T-cell (primary cell): ENCODE measurements at regions not wholly inside any gene's neighbourhood (a gene's known extent, or its start where the extent isn't known, plus 50 kb on each side); places are given as distances from the start of the nearest gene placed in this dataset.

Experiments
- ATAC-seq, 4 experiments: fragments of 200-7000 bp in 3 of 4; fragments of 150-1000 bp in 1 of 4; cut with Tn5 transposase; replicated peaks in 1 of 4; 1 replicate in 3 of 4; 2 replicates in 1 of 4; pipeline ENCODE4 v1.10.0; 2021; ENCODE audit warnings: moderate library complexity in 3 of 4, mild to moderate bottlenecking in 2 of 4, moderate number of reproducible peaks in 1 of 4
- CTCF ChIA-PET, 2 donors: fragments of 300-600 bp; sonication (Branson Sonifier 250); formaldehyde crosslinking; loops; one replicate each; lab custom pipeline; 2022; ENCODE audit warnings: antibody characterized with exemption in 2 of 2; lab: Charles Lee
- POLR2A ChIA-PET, 2 donors: fragments of 300-600 bp; sonication (Branson Sonifier 250); formaldehyde crosslinking; loops; one replicate each; lab custom pipeline; 2022; ENCODE audit warnings: antibody characterized with exemption in 2 of 2; lab: Charles Lee
- DNase-seq, 35 experiments: peaks; one replicate each; pipeline versions ENCODE4 v3.0.0 to v3.0.0-alpha.2; 2013 to 2023
- H3K27ac ChIP-seq: one replicate; pipeline ENCODE4 v1.5.1; 2013; ENCODE audit warnings: low read length
- H3K27me3 ChIP-seq, 2 experiments: replicated peaks in 1 of 2; 1 replicate in 1 of 2; 2 replicates in 1 of 2; pipeline versions ENCODE4 v1.6.1 to v1.7.0; 2013; ENCODE audit warnings: low read length in 1 of 2, mixed read lengths in 1 of 2; ENCODE audit not compliant: control insufficient read depth in 2 of 2, insufficient read depth in 2 of 2; ENCODE audit errors: extremely low read depth in 1 of 2
- H3K36me3 ChIP-seq, 2 donors: 1 replicate in 1 of 2; 2 replicates in 1 of 2; pipeline versions ENCODE4 v1.6.1 to v1.7.0; 2013; ENCODE audit warnings: low read length in 1 of 2; ENCODE audit not compliant: control insufficient read depth in 2 of 2, insufficient read depth in 1 of 2; ENCODE audit errors: extremely low read depth in 1 of 2
- H3K4me1 ChIP-seq, 2 experiments: 1 replicate in 1 of 2; 2 replicates in 1 of 2; pipeline versions ENCODE4 v1.6.1 to v1.7.0; 2013; ENCODE audit warnings: low read length in 2 of 2, mixed read lengths in 1 of 2; ENCODE audit not compliant: insufficient read depth in 2 of 2, control insufficient read depth in 1 of 2; ENCODE audit errors: extremely low read depth in 1 of 2
- H3K4me3 ChIP-seq, 2 donors: 1 replicate in 1 of 2; 2 replicates in 1 of 2; pipeline versions ENCODE4 v1.5.1 to v1.7.0; 2013; ENCODE audit warnings: mild to moderate bottlenecking in 2 of 2, low read length in 1 of 2, moderate library complexity in 1 of 2; ENCODE audit not compliant: control insufficient read depth in 1 of 2; ENCODE audit errors: extremely low read depth in 1 of 2
- H3K9me3 ChIP-seq: 2 replicates; pipeline ENCODE4 v1.7.0; 2013
- H3K27ac Mint-ChIP-seq, 2 donors: one replicate each; pipeline ENCODE4 v1.8.0; 2020 to 2021; ENCODE audit warnings: mild to moderate bottlenecking in 2 of 2, mixed read lengths in 2 of 2
- H3K27me3 Mint-ChIP-seq, 2 donors: one replicate each; pipeline ENCODE4 v1.8.0; 2021 to 2022; ENCODE audit warnings: mixed read lengths in 2 of 2
- H3K36me3 Mint-ChIP-seq: one replicate; pipeline ENCODE4 v1.8.0; 2021; ENCODE audit warnings: mixed read lengths
- H3K4me1 Mint-ChIP-seq, 3 donors: one replicate each; pipeline ENCODE4 v1.8.0; 2020 to 2022; ENCODE audit warnings: mixed read lengths in 3 of 3, mild to moderate bottlenecking in 1 of 3
- H3K4me3 Mint-ChIP-seq, 3 donors: one replicate each; pipeline ENCODE4 v1.8.0; 2020 to 2022; ENCODE audit warnings: mild to moderate bottlenecking in 3 of 3, mixed read lengths in 3 of 3, moderate library complexity in 3 of 3
- H3K9me3 Mint-ChIP-seq, 3 donors: one replicate each; pipeline ENCODE4 v1.8.0; 2020 to 2022; ENCODE audit warnings: mixed read lengths in 3 of 3
- WGBS: methylation state at CpG from one replicate; pipeline ENCODE4 v1.1.5; 2013; ENCODE audit warnings: missing lambda C conversion rate; ENCODE audit not compliant: insufficient coverage; 5-methylcytosine and 5-hydroxymethylcytosine counted together

DNA sequence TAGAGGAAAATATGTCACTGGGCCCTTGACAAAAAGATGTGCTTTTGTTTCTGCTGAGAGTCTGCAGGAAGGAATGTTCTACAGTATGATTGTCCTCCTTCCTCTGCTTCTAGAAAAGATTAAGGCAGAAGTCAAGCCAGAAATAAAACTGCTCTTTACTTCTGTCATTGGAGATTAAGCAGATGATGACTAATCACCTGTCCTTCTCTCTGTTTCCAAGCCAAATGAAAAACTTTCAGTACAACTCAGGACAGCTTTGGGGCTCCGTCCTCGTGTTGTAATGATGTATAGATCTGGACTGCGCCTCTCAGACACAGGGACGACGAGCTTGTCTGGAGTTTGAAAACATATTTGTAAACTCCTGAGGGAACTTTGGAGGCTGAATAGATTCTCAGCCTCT, 159.3 kb downstream of the DYRK2 start:
- CTCF ChIA-PET = no interaction called here
- H3K36me3 Mint-ChIP-seq = no peaks in the 10 kb centered on the region
- no peaks in the 10 kb centered on the region for H3K9me3 ChIP-seq
- ATAC-seq (no peak), DNase-seq (no peak)
- peaks cover 6 to 27% of the 10 kb centered on the region in 2 experiments for H3K4me1 ChIP-seq
- H3K4me1 Mint-ChIP-seq = peaks cover 3 to 12% (median 8%) of the 10 kb centered on the region in 3 donors
- H3K4me3 Mint-ChIP-seq = no peak overlapping the region
- no peaks in the 10 kb centered on the region for H3K36me3 ChIP-seq
- no peaks in the 10 kb centered on the region for H3K27me3 ChIP-seq
- no peak overlapping the region for H3K27ac Mint-ChIP-seq
- POLR2A ChIA-PET = no interaction called here
- H3K27ac ChIP-seq = no peak overlapping the region
- H3K4me3 ChIP-seq = no peak overlapping the region
- no peaks in the 10 kb centered on the region for H3K9me3 Mint-ChIP-seq
- no CpG with 5 or more reads among the region's 5 CpGs for WGBS
- H3K27me3 Mint-ChIP-seq = no peaks in the 10 kb centered on the region

DNA sequence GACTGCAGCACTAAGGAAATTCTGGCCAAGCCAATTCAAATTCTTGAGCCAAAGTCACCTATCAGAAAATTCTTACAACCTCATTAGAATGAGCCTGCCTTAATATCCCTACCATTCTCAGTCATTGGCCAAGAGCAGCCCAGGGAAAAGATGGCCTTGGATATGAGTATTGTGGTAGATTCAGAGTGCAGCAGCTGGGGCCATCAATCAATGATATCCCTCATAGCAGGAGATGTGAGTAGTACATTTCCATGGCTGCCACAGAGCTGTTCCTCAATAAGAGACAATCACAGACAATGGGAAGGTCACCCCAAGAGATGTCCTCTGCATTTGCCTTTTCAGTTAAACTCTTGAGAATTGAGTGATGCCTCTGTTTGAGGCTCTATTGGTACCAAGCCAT, 161.6 kb downstream of the DYRK2 start:
- no peak for DNase-seq
- Mint-ChIP-seq H3K4me1 (peaks cover 4 to 10% (median 9%) of the 10 kb centered on the region in 3 donors), H3K9me3 (peaks cover 0 to 2% (median 2%) of the 10 kb centered on the region in 3 donors), H3K27me3 (no peaks in the 10 kb centered on the region), H3K4me3 (no peak overlapping the region), H3K36me3 (no peaks in the 10 kb centered on the region), H3K27ac (no peak overlapping the region)
- no peaks in the 10 kb centered on the region for H3K27me3 ChIP-seq
- H3K36me3 ChIP-seq = no peaks in the 10 kb centered on the region
- no peak overlapping the region for H3K27ac ChIP-seq
- no peak for ATAC-seq
- ChIA-PET POLR2A (interaction anchor here in 1 of 2 donors (0.6 kb wide), 1 partner anchor 931 kb away, joined by 4 read pairs; no protein-coding TSS in a partner anchor), CTCF (no interaction called here)
- no peak overlapping the region for H3K4me3 ChIP-seq
- H3K9me3 ChIP-seq = no peaks in the 10 kb centered on the region
- H3K4me1 ChIP-seq = peaks cover 0 to 4% of the 10 kb centered on the region in 2 experiments

DNA sequence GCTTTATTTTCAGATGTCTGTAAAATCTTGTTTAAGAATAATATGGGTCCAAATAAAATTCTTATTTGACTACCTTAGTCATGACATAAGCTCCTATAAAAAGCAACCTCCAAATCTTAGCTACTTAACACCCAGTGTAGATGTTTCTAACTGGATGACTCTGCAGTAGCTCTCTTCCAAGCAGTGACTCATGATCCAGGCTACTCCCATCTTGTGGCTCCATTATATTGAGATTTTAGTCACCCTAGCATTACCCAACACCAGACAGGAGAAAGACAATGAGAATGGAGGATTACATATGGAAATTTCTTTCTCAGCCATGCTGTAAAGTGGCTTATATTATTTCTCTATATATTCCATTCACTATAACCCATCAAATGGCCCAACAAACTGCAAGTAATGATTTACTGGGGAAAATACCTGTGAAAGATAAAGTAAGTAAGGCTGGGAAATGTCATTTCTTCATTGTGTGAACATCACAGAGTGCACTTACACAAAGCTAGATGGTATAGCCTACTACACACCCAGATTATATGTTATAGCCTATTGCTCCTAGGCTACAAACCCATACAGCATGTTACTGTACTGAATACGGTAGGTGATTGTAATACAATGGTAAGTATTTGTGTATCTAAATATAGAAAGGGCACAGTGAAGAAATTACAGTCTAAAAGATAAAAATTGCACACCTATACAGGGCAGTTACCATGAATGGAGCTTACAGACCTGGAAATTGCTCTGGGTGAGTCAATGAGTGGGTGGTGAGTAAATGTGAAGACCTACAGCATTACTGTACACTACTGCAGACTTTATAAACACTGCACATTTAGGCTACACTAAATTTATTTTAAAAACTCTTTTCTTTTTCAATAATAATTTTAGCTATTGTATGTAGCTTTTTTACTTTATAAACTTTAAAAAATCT, 163.2 kb downstream of the DYRK2 start:
- peaks cover 4 to 10% (median 9%) of the 10 kb centered on the region in 3 donors for H3K4me1 Mint-ChIP-seq
- H3K27me3 ChIP-seq = no peaks in the 10 kb centered on the region
- CTCF ChIA-PET = no interaction called here
- POLR2A ChIA-PET = interaction anchor here in 1 of 2 donors (0.6 kb wide), 2 partner anchors 573 to 802 kb away, joined by 3 read pairs; no protein-coding TSS in a partner anchor
- H3K27ac ChIP-seq = no peak overlapping the region
- ATAC-seq = no peak
- no peaks in the 10 kb centered on the region for H3K9me3 ChIP-seq
- H3K4me3 ChIP-seq = no peak overlapping the region
- H3K4me3 Mint-ChIP-seq = no peak overlapping the region
- H3K27ac Mint-ChIP-seq = no peak overlapping the region
- H3K4me1 ChIP-seq = no peaks in the 10 kb centered on the region
- no CpG with 5 or more reads among the region's 1 CpG for WGBS
- H3K36me3 Mint-ChIP-seq = peaks cover 5% of the 10 kb centered on the region
- no peak for DNase-seq
- no peaks in the 10 kb centered on the region for H3K36me3 ChIP-seq
- H3K9me3 Mint-ChIP-seq = peaks cover 0 to 16% (median 15%) of the 10 kb centered on the region in 3 donors
- no peaks in the 10 kb centered on the region for H3K27me3 Mint-ChIP-seq

DNA sequence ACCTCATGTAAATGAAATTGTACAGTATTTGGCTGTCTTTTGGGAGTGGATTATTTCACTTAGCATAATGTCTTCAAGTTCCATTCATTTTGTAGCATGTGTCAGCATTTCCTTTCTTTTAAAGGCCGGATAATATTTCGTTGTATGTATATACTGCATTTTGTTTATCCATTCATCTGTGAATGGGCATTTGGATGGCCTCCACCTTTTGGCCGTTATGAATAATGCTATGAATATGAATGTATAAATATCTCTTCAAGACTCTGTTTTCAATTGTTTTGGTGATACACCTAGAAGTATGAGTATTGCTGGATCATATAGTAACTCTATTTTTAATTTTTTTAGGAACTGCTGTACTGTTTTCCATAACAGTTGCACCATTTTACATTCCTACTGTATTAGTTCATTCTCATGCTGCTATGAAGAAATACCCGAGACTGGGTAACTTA, 164.9 kb downstream of the DYRK2 start:
- ChIA-PET CTCF (no interaction called here), POLR2A (no interaction called here)
- H3K4me1 Mint-ChIP-seq = peaks cover 0 to 5% (median 2%) of the 10 kb centered on the region in 3 donors
- peaks cover 11% of the 10 kb centered on the region for H3K36me3 Mint-ChIP-seq
- no peaks in the 10 kb centered on the region for H3K27me3 Mint-ChIP-seq
- Histone ChIP-seq H3K4me1 (no peaks in the 10 kb centered on the region), H3K9me3 (no peaks in the 10 kb centered on the region), H3K27me3 (no peaks in the 10 kb centered on the region), H3K27ac (no peak overlapping the region), H3K36me3 (no peaks in the 10 kb centered on the region), H3K4me3 (no peak overlapping the region)
- WGBS = no CpG with 5 or more reads among the region's 4 CpGs
- DNase-seq (no peak), ATAC-seq (no peak)
- no peak overlapping the region for H3K27ac Mint-ChIP-seq
- H3K9me3 Mint-ChIP-seq = peaks cover 0 to 21% (median 19%) of the 10 kb centered on the region in 3 donors
- no peak overlapping the region for H3K4me3 Mint-ChIP-seq

DNA sequence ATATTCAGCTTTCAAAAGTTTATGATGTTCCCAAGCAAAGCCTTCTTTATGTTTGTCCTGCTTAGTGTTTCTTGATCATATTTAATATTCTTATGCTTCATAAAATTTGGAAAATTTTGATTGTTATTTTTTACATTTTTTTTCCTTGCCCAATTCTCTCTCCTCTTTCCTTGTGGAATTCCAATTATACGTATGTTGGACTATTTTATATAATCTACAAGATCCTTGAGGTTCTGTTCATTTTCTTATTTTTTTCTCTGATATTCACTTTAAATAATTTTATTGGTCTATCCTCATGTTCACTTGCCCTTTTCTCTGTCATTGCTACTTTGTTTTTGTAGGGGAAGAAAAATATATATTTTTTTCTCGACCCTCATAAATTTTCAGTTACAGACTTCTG, 167.7 kb downstream of the DYRK2 start:
- Mint-ChIP-seq H3K4me1 (peaks cover 0 to 3% (median 2%) of the 10 kb centered on the region in 3 donors), H3K27me3 (no peaks in the 10 kb centered on the region), H3K4me3 (no peak overlapping the region), H3K9me3 (peaks cover 0 to 21% (median 19%) of the 10 kb centered on the region in 3 donors), H3K36me3 (peaks cover 11% of the 10 kb centered on the region), H3K27ac (no peak overlapping the region)
- WGBS = no CpG with 5 or more reads among the region's 2 CpGs
- no peak for DNase-seq
- ChIA-PET POLR2A (no interaction called here), CTCF (no interaction called here)
- no peak overlapping the region for H3K4me3 ChIP-seq
- H3K27ac ChIP-seq = no peak overlapping the region
- no peaks in the 10 kb centered on the region for H3K4me1 ChIP-seq
- ATAC-seq = no peak
- no peaks in the 10 kb centered on the region for H3K9me3 ChIP-seq
- no peaks in the 10 kb centered on the region for H3K27me3 ChIP-seq
- H3K36me3 ChIP-seq = no peaks in the 10 kb centered on the region

DNA sequence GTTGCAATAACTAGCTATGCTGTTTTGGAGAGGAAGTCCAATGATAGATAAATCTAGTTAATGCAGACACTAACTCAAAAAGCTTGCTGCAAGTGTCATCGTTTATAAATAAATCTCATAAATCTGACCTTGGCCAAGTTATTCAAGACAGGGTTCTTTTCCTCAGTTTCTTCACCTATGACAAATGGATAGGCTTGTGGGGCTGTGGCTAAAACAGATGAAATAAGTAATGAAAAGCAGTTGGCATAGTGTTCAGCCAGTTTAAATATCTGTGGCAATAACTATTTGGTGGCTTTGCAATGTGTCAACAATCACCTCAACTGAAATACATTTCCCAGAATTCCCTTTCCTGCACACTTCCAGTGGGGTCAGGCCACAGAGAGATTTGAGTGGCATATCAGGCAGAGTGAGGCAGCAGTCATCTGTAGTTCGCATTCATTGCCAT, 169.9 kb downstream of the DYRK2 start:
- Mint-ChIP-seq H3K9me3 (peaks cover 0 to 21% (median 19%) of the 10 kb centered on the region in 3 donors), H3K27me3 (no peaks in the 10 kb centered on the region), H3K4me3 (no peak overlapping the region), H3K27ac (no peak overlapping the region), H3K4me1 (no peaks in the 10 kb centered on the region), H3K36me3 (peaks cover 11% of the 10 kb centered on the region)
- Histone ChIP-seq H3K27me3 (no peaks in the 10 kb centered on the region), H3K36me3 (no peaks in the 10 kb centered on the region), H3K9me3 (no peaks in the 10 kb centered on the region), H3K27ac (no peak overlapping the region), H3K4me1 (no peaks in the 10 kb centered on the region), H3K4me3 (no peak overlapping the region)
- ChIA-PET CTCF (interaction anchor here in 1 of 2 donors (0.9 kb wide), 1 partner anchor 13 kb away, joined by 3 read pairs; no protein-coding TSS in a partner anchor), POLR2A (interaction anchor here in 1 of 2 donors (0.6 kb wide), 1 partner anchor 42 kb away, joined by 7 read pairs; no protein-coding TSS in a partner anchor)
- no peak for DNase-seq
- WGBS = 100% methylated on average over 1 of the region's 2 CpGs
- ATAC-seq = no peak
